Liver (tissue), 3 donors: ENCODE measurements at regions not wholly inside any gene's neighbourhood (a gene's known extent, or its start where the extent isn't known, plus 50 kb on each side); places are given as distances from the start of the nearest gene placed in this dataset.

Experiments
- EGR1 ChIP-seq, 2 donors: IDR thresholded peaks; 2 replicates each; pipeline ENCODE4 v1.6.1; 2016 to 2018; ENCODE audit warnings: antibody characterized with exemption in 2 of 2, low read depth in 2 of 2
- FOXA1 ChIP-seq: IDR thresholded peaks from 2 replicates; pipeline ENCODE4 v1.6.1; 2016; ENCODE audit warnings: antibody characterized with exemption
- REST ChIP-seq: IDR thresholded peaks from 2 replicates; pipeline ENCODE4 v1.6.1; 2016; ENCODE audit warnings: antibody characterized with exemption, mild to moderate bottlenecking
- ZBTB33 ChIP-seq: IDR thresholded peaks from 2 replicates; pipeline ENCODE4 v1.6.1; 2016; ENCODE audit warnings: antibody characterized with exemption
- TF ChIP-seq, protein P1 (sequence below): fragments of 150-350 bp; IDR thresholded peaks from 2 replicates; pipeline ENCODE4 v1.5.1; 2017; ENCODE audit warnings: improper control_type of control experiment, low read depth, low read length; ENCODE audit not compliant: missing input control
- donor health status: healthy.
- donor health status: healthy.

- TF ChIP-seq REST = no peak
- TF ChIP-seq FOXA1 = no peak
- TF ChIP-seq, protein P1, sequence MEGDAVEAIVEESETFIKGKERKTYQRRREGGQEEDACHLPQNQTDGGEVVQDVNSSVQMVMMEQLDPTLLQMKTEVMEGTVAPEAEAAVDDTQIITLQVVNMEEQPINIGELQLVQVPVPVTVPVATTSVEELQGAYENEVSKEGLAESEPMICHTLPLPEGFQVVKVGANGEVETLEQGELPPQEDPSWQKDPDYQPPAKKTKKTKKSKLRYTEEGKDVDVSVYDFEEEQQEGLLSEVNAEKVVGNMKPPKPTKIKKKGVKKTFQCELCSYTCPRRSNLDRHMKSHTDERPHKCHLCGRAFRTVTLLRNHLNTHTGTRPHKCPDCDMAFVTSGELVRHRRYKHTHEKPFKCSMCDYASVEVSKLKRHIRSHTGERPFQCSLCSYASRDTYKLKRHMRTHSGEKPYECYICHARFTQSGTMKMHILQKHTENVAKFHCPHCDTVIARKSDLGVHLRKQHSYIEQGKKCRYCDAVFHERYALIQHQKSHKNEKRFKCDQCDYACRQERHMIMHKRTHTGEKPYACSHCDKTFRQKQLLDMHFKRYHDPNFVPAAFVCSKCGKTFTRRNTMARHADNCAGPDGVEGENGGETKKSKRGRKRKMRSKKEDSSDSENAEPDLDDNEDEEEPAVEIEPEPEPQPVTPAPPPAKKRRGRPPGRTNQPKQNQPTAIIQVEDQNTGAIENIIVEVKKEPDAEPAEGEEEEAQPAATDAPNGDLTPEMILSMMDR = no peak
- TF ChIP-seq EGR1 (IDR thresholded peaks at IDR 0.05; ENCODE audit: low read depth in 2 of 2) = no peak
- no peak for TF ChIP-seq ZBTB33
These were observed 197.2 kb downstream of the GLI2 start for GRCh38 chr2:120932881-120933280.
